Stimulated activated CD8-positive, alpha-beta memory T cell treated with anti-CD3 and anti-CD28 coated beads, Interleukin-7, amount 100 ng/mL, for 4 hours (primary cell): ENCODE measurements at regions not wholly inside any gene's neighbourhood (a gene's known extent, or its start where the extent isn't known, plus 50 kb on each side); places are given as distances from the start of the nearest gene placed in this dataset.
"Not testable (repeated sequence)": the region's sequence is repeated elsewhere in the genome, so short reads cannot be mapped to it uniquely, and the experiment has no call there.

Experiments used
- DNase-seq, 2 donors: peaks; one replicate each; pipeline ENCODE4 v3.0.0-alpha.2; 2020; ENCODE audit warnings: low read depth in 2 of 2

- not testable (repeated sequence) for DNase-seq
These were observed 347.0 kb upstream of the CDH5 start for GRCh38 chr16:66019502-66019901.

GRCh38 chr16:66014221-66014620 lies 352.3 kb upstream of the CDH5 start:
- DNase-seq, result no peak

GRCh38 chr16:66013486-66013885 lies 353.0 kb upstream of the CDH5 start:
- DNase-seq, result no peak

- DNase-seq, result no peak
These were observed 358.4 kb upstream of the CDH5 start for GRCh38 chr16:66008136-66008535.

- no peak for DNase-seq
These were observed 358.8 kb upstream of the CDH5 start for GRCh38 chr16:66007717-66008116.

- no peak for DNase-seq
These were observed 360.0 kb upstream of the CDH5 start for GRCh38 chr16:66006485-66006884.

GRCh38 chr16:66004699-66005098 lies 361.8 kb upstream of the CDH5 start:
- DNase-seq, result no peak

GRCh38 chr16:66003201-66003600 lies 363.3 kb upstream of the CDH5 start:
- no peak for DNase-seq

- DNase-seq, result no peak
These were observed 363.9 kb upstream of the CDH5 start for GRCh38 chr16:66002601-66003000.

GRCh38 chr16:66001432-66001831 lies 365.1 kb upstream of the CDH5 start:
- no peak for DNase-seq

GRCh38 chr16:65998443-65998842 lies 368.0 kb upstream of the CDH5 start:
- no peak for DNase-seq

- no peak for DNase-seq
These were observed 372.2 kb upstream of the CDH5 start for GRCh38 chr16:65994291-65994690.

GRCh38 chr16:65991149-65991701 lies 375.3 kb upstream of the CDH5 start:
- no peak for DNase-seq

GRCh38 chr16:65989861-65990604 lies 376.5 kb upstream of the CDH5 start:
- no peak for DNase-seq

GRCh38 chr16:65988024-65988595 lies 378.4 kb upstream of the CDH5 start:
- no peak for DNase-seq

- DNase-seq, result no peak
These were observed 382.2 kb upstream of the CDH5 start for GRCh38 chr16:65984296-65984695.

GRCh38 chr16:65981057-65981456 lies 385.4 kb upstream of the CDH5 start:
- DNase-seq, result no peak

GRCh38 chr16:65975049-65975708 lies 391.3 kb upstream of the CDH5 start:
- DNase-seq, result no peak

- DNase-seq, result no peak
These were observed 399.1 kb upstream of the CDH5 start for GRCh38 chr16:65967376-65967775.

- DNase-seq, result no peak
These were observed 400.9 kb upstream of the CDH5 start for GRCh38 chr16:65965628-65966027.

GRCh38 chr16:65964752-65965151 lies 401.7 kb upstream of the CDH5 start:
- no peak for DNase-seq

GRCh38 chr16:65961476-65962143 lies 404.9 kb upstream of the CDH5 start:
- DNase-seq, result no peak
